Astrocyte (in vitro differentiated cells and primary cell): ENCODE measurements at regions not wholly inside any gene's neighbourhood (a gene's known extent, or its start where the extent isn't known, plus 50 kb on each side); places are given as distances from the start of the nearest gene placed in this dataset.

ENCODE experiments used
- CTCF ChIP-seq: IDR thresholded peaks from 2 replicates; pipeline ENCODE4 v1.5.1; 2011; ENCODE audit warnings: low read depth, mild to moderate bottlenecking, inconsistent platforms, low read length, moderate library complexity; ENCODE audit not compliant: insufficient read depth
- EZH2 ChIP-seq: IDR thresholded peaks from 2 replicates; pipeline ENCODE4 v1.6.1; 2012; ENCODE audit warnings: mild to moderate bottlenecking, low read length, inconsistent platforms; ENCODE audit not compliant: insufficient read depth

- TF ChIP-seq CTCF (no peak), EZH2 (no peak)
Observed at GRCh38 chr10:78173360-78174015, 139.8 kb downstream of the RPS24 start.
